Parathyroid adenoma (tissue), 2 donors: ENCODE measurements at regions not wholly inside any gene's neighbourhood (a gene's known extent, or its start where the extent isn't known, plus 50 kb on each side); places are given as distances from the start of the nearest gene placed in this dataset.

Experiments
- H2AFZ ChIP-seq: fragments of 300-600 bp; sonication (generic); one replicate; pipeline ENCODE4 v1.7.0; 2017; ENCODE audit warnings: antibody characterized with exemption, mild to moderate bottlenecking
- H3K27ac ChIP-seq: fragments of 300-600 bp; sonication (generic); one replicate; pipeline ENCODE4 v1.7.0; 2017
- H3K27me3 ChIP-seq: fragments of 300-600 bp; sonication (generic); one replicate; pipeline ENCODE4 v1.7.0; 2017; ENCODE audit warnings: low read length; ENCODE audit not compliant: control insufficient read depth, insufficient read depth
- H3K36me3 ChIP-seq: fragments of 300-600 bp; sonication (generic); one replicate; pipeline ENCODE4 v1.7.0; 2017; ENCODE audit warnings: low read length; ENCODE audit not compliant: control insufficient read depth, insufficient read depth
- H3K4me1 ChIP-seq: fragments of 300-600 bp; sonication (generic); one replicate; pipeline ENCODE4 v1.7.0; 2017; ENCODE audit warnings: control low read depth
- H3K4me2 ChIP-seq: fragments of 300-600 bp; sonication (generic); one replicate; pipeline ENCODE4 v1.7.0; 2017; ENCODE audit warnings: low read length
- H3K4me3 ChIP-seq: fragments of 300-600 bp; sonication (generic); one replicate; pipeline ENCODE4 v1.7.0; 2017; ENCODE audit warnings: low read depth, low read length
- H3K79me2 ChIP-seq: fragments of 300-600 bp; sonication (generic); one replicate; pipeline ENCODE4 v1.7.0; 2017; ENCODE audit warnings: control low read depth
- H3K9ac ChIP-seq: fragments of 300-600 bp; sonication (generic); one replicate; pipeline ENCODE4 v1.7.0; 2017; ENCODE audit warnings: mild to moderate bottlenecking
- H3K9me3 ChIP-seq: fragments of 300-600 bp; sonication (generic); one replicate; pipeline ENCODE4 v1.7.0; 2017; ENCODE audit warnings: low read length; ENCODE audit not compliant: control insufficient read depth
- CTCF ChIP-seq: fragments of 300-600 bp; sonication (generic); IDR thresholded peaks from one replicate; pipeline ENCODE4 v1.7.0; 2017; ENCODE audit warnings: antibody characterized with exemption, mild to moderate bottlenecking
- donor health status: primary hyperparathyroidism.

- Histone ChIP-seq H3K9ac (no peak overlapping the region), H3K79me2 (no peaks in the 10 kb centered on the region), H2AFZ (no peak overlapping the region), H3K4me3 (no peak overlapping the region), H3K27ac (no peak overlapping the region), H3K4me2 (no peak overlapping the region), H3K9me3 (no peaks in the 10 kb centered on the region), H3K27me3 (no peaks in the 10 kb centered on the region), H3K36me3 (no peaks in the 10 kb centered on the region), H3K4me1 (no peaks in the 10 kb centered on the region)
- no peak for TF ChIP-seq CTCF
Measured at GRCh38 chr15:38670128-38671005, 105.8 kb upstream of the RASGRP1 start.

- Histone ChIP-seq H2AFZ (no peak overlapping the region), H3K4me1 (no peaks in the 10 kb centered on the region), H3K27ac (no peak overlapping the region), H3K9ac (no peak overlapping the region), H3K36me3 (no peaks in the 10 kb centered on the region), H3K4me2 (no peak overlapping the region), H3K4me3 (no peak overlapping the region), H3K9me3 (no peaks in the 10 kb centered on the region), H3K79me2 (no peaks in the 10 kb centered on the region), H3K27me3 (no peaks in the 10 kb centered on the region)
- TF ChIP-seq CTCF: no peak
Measured at GRCh38 chr15:38671006-38671387, 106.4 kb upstream of the RASGRP1 start.

GRCh38 chr15:38671675-38672254, 107.2 kb upstream of the RASGRP1 start:
- H3K27me3 ChIP-seq: no peaks in the 10 kb centered on the region

GRCh38 chr15:38672273-38672672, 107.7 kb upstream of the RASGRP1 start:
- TF ChIP-seq CTCF: no peak
- Histone ChIP-seq H3K27ac (no peak overlapping the region), H3K9ac (no peak overlapping the region)

More at GRCh38 chr15:38671675-38672254, 107.2 kb upstream of the RASGRP1 start:
- Histone ChIP-seq H2AFZ (no peak overlapping the region), H3K4me2 (no peak overlapping the region), H3K4me1 (no peaks in the 10 kb centered on the region), H3K36me3 (no peaks in the 10 kb centered on the region), H3K27ac (no peak overlapping the region), H3K4me3 (no peak overlapping the region), H3K79me2 (no peaks in the 10 kb centered on the region), H3K9me3 (no peaks in the 10 kb centered on the region), H3K9ac (no peak overlapping the region)
- TF ChIP-seq CTCF: no peak

More at GRCh38 chr15:38672273-38672672, 107.7 kb upstream of the RASGRP1 start:
- Histone ChIP-seq H3K79me2 (no peaks in the 10 kb centered on the region), H3K4me1 (no peaks in the 10 kb centered on the region), H3K4me3 (no peak overlapping the region), H3K9me3 (no peaks in the 10 kb centered on the region), H3K36me3 (no peaks in the 10 kb centered on the region), H3K27me3 (no peaks in the 10 kb centered on the region), H2AFZ (no peak overlapping the region), H3K4me2 (no peak overlapping the region)
